Fibroblast of the aortic adventitia (primary cell): ENCODE measurements at regions not wholly inside any gene's neighbourhood (a gene's known extent, or its start where the extent isn't known, plus 50 kb on each side); places are given as distances from the start of the nearest gene placed in this dataset.
A peak's percentile ranks its signal among the peaks of the same experiment; 100 is the strongest.

Experiments used
- DNase-seq: peaks from one replicate; pipeline ENCODE4 v3.0.0-alpha.2; 2010; ENCODE audit warnings: low read depth
- H3K4me3 ChIP-seq: 2 replicates; pipeline ENCODE4 v1.5.1; 2011; ENCODE audit warnings: low read depth, mild to moderate bottlenecking, control low read depth, low read length, moderate library complexity
- TF ChIP-seq, protein P1 (sequence below): IDR thresholded peaks from 2 replicates; pipeline ENCODE4 v1.5.1; 2011; ENCODE audit warnings: mild to moderate bottlenecking, low read length, control low read depth, inconsistent platforms; ENCODE audit not compliant: insufficient read depth

GRCh38 chr2:8496079-8496478 is 185.8 kb upstream of the ID2 start:
- no peak for DNase-seq
- H3K4me3 ChIP-seq, result no peak overlapping the region
- TF ChIP-seq, protein P1, sequence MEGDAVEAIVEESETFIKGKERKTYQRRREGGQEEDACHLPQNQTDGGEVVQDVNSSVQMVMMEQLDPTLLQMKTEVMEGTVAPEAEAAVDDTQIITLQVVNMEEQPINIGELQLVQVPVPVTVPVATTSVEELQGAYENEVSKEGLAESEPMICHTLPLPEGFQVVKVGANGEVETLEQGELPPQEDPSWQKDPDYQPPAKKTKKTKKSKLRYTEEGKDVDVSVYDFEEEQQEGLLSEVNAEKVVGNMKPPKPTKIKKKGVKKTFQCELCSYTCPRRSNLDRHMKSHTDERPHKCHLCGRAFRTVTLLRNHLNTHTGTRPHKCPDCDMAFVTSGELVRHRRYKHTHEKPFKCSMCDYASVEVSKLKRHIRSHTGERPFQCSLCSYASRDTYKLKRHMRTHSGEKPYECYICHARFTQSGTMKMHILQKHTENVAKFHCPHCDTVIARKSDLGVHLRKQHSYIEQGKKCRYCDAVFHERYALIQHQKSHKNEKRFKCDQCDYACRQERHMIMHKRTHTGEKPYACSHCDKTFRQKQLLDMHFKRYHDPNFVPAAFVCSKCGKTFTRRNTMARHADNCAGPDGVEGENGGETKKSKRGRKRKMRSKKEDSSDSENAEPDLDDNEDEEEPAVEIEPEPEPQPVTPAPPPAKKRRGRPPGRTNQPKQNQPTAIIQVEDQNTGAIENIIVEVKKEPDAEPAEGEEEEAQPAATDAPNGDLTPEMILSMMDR, result no peak

GRCh38 chr2:8496617-8497016 is 185.2 kb upstream of the ID2 start:
- H3K4me3 ChIP-seq, result no peak overlapping the region
- no peak for DNase-seq
- TF ChIP-seq, protein P1, result no peak

DNA sequence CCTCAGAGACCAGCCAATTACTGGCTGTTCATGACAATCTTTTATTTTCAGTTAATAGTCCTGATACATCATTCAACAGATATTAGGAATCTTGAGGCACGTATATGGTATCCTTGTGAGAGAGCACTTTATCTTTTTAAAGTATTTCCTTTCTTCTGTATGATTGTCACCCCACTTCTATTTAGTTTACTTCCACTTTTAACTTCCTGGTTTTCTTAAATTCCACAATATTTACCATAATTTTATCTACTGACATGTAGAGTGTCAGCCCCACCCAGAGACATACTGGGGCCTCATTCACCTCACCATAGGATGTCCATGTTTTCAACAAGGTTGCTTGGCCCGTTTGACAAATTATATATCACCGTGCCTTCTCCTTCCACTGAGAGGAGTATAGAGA is 182.9 kb upstream of the ID2 start:
- TF ChIP-seq, protein P1, result no peak
- DNase-seq, result no peak
- no peak overlapping the region for H3K4me3 ChIP-seq

GRCh38 chr2:8500124-8501054 is 181.5 kb upstream of the ID2 start:
- DNase-seq, result peak; percentile 10
- TF ChIP-seq, protein P1, result no peak
- H3K4me3 ChIP-seq, result no peak overlapping the region

GRCh38 chr2:8501061-8501720 is 180.7 kb upstream of the ID2 start:
- DNase-seq, result no peak
- TF ChIP-seq, protein P1, result no peak
- no peak overlapping the region for H3K4me3 ChIP-seq

DNA sequence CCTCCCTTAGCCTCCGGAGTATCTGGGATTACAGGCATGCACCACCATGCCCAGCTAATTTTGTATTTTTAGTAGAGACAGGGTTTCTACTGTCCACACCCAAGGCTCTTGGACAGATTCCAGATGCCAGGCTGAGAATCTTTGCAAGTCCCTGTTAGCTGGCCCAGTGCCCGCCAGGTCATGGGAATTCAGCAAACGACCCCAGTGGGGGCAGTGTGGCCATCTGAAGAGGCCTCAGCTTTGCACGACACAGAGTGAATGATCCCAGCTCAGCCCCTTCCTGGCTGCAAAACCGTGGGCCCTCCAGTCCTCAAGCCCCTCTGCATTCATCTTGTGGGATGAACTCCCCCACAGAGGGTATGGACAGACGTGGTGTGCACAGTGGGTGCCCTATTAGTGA is 179.5 kb upstream of the ID2 start:
- DNase-seq, result no peak
- TF ChIP-seq, protein P1, result no peak
- no peak overlapping the region for H3K4me3 ChIP-seq
